NCI-H128 (cell line): ENCODE measurements at regions not wholly inside any gene's neighbourhood (a gene's known extent, or its start where the extent isn't known, plus 50 kb on each side); places are given as distances from the start of the nearest gene placed in this dataset.

Experiments
- DNase-seq: peaks from one replicate; lab custom pipeline; 2025; ENCODE audit not compliant: unreplicated experiment; lab: John Stamatoyannopoulos, UW

DNA sequence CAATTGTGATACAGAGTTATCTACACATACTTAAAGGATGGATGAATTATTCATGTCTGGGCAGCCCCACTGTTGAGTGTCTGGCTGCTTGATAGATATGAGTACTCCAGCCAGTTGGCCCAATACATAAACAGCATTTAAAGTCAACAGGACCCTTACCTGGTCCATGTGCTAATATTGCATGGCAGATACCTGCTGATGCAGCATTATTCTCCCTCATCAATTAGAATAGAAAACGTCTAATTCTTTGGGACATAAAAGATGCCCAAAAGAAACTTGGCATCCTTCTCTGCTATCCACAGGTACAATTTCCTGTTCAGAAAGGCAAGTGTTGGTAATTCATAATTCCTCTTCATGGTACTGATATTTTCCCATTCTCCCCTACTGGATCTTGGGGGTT lies 550.8 kb downstream of the TFAP2B start:
- DNase-seq, result no peak

DNA sequence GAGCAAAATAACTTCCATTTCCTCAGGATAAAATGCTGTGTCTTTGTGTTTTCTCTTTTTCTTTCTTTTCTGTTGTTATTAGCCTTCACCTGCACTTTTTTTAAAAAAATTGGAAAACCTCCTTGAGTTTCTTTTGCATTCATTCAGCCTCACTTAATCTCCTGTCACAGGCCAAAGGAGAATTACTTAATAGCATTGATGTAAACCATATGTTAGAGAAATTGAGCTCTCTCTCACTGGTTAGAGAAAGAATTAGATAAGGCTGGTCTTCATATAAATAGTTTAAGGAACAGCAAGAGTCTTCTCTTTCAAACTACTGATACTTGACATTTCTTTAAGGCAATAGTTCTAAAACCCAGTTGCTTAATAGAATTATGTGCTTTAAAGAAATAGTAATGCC lies 564.2 kb downstream of the TFAP2B start:
- no peak for DNase-seq

GRCh38 chr6:51384736-51385135 lies 566.1 kb downstream of the TFAP2B start:
- no peak for DNase-seq

GRCh38 chr6:51386347-51386836 lies 567.7 kb downstream of the TFAP2B start:
- no peak for DNase-seq

DNA sequence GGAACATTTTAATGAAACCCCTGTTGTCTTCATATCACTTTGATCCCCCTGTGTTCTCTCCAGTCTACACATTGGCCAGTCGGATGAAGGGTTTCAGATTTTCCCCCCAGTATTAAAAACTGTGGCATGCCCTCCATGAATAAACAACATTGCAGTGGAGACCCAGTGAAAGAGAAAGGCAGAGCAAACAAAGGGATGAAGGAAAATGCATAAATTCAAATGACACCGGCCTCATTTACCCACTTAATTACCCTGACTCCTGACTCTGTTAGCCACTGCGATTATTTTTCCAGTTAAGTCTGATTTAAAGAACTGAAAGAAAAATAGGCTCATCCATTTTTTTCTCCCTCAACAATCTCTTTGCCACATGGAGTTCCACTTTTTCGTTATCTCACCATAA lies 569.2 kb downstream of the TFAP2B start:
- no peak for DNase-seq

DNA sequence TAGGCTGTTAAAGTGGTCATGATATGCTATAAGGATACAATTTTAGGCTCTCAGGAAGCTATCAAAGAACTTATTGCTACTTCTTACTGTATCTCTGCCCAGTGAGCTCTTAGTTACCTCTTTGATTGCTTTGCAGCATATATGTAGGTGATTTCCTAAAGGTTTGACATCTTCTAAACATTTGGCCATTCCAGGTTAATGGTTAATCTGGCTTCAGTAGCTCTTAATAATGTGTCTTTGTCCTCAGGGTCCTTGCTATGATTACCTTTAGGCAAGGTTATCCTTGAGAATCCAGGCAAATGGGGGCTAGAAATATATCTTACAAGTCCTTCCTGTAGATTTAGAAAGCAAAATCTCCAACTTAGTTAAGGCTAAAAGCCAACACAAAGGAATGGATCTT lies 575.4 kb downstream of the TFAP2B start:
- DNase-seq, result no peak

DNA sequence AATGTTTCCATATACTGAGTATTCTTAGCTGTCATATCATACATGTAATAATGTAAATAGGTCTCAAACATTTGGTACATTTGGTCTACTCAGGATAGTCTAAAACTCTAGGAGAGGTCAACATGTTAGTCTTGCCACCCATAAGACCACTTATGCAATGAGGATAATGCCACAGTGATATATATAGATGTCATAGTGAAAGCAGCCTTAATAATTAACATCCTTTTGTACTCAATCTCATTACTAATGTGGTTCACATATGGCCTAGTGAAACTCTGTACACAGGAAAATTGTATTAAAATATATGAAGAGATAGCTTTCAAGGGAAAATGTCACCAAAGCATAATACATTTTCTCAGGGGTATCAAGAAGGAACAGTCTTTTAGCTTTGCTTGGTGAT lies 577.9 kb downstream of the TFAP2B start:
- DNase-seq, result no peak

GRCh38 chr6:51398064-51398705 lies 579.5 kb downstream of the TFAP2B start:
- peak; percentile 91 for DNase-seq

DNA sequence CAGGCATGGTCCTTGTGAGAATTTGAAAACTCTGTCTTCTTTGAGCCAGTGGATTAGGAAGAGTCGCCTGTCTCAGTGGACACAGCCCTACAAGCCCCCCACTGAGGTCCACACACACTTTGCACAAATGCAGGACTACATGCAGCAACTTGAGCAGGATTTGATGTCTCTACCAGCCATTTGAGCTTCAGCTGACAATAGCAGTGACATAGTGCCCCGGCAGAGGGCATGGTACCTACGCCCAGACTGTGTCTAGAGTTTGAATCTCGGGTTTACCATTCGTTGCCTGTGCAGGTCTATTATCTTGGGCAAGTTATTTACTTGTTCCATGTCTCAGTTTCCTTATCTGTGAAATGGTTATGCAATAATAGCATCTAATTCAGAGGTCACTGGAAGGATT lies 580.1 kb downstream of the TFAP2B start:
- DNase-seq, result no peak

GRCh38 chr6:51410453-51410852 lies 591.8 kb downstream of the TFAP2B start:
- DNase-seq, result no peak

DNA sequence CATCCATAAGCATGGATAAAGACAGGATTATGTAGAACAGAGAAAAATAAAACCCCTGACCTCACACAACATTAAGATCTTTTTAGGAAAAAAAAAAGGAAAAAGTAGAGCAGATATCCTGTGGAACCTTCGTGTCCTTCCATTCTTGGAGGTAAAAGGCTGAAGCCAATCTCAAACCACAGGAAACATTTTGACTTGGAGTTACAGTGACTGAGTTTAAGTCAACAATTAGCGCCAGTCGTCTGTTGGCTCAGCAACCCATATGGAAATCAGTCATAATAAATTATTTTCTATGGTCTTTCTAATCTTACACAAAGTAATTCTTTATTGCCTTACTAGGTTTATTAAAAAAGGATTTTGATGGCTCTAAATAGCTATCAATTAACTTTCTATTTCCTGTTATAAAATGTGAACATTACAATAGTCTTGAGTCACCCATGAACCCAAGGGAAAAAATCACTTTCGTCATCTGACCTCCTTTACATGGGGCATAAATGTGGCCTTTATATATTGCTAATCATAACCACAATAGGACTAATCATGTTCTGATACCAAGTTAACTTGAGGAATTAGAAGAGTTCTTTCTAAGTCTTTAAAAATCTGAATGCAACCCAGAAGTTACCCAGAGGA lies 592.9 kb downstream of the TFAP2B start:
- no peak for DNase-seq

DNA sequence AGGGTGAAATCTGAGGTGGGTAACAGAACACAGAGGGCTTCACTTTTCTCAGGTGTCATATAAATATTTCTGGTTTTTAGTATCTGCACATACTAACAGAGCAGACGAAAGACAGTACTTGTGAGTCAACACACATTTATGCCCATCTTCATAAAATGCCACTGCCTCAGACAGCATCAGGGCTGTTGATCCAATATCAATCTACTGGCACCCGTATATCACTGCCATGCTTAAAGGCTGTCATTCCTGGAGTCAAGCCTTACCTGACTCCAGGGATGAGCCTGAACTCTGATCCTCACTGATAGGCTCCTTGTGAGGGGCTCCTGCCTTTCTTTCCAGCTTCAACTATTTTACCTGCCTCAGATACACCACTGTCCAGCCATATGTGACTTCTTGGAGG lies 595.7 kb downstream of the TFAP2B start:
- DNase-seq, result no peak

DNA sequence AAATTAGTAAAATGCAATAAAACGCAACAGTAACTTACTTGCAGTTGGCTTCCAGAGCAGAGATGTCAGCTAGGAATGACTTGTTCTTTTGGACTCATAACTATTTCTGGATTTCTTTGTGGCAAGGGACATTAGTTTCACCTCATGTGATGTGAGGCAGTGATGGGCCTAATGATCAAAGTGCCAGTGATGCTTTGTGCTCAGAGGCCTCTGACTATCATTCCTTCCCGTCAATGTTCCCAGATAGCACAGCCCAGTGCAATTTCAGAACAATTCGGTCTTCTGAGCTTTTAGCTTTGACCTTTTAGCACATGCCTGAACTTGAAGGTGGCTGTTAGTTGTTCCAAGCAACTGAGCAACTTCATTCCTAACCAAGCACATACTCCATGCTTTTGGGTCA lies 596.8 kb downstream of the TFAP2B start:
- DNase-seq, result no peak

DNA sequence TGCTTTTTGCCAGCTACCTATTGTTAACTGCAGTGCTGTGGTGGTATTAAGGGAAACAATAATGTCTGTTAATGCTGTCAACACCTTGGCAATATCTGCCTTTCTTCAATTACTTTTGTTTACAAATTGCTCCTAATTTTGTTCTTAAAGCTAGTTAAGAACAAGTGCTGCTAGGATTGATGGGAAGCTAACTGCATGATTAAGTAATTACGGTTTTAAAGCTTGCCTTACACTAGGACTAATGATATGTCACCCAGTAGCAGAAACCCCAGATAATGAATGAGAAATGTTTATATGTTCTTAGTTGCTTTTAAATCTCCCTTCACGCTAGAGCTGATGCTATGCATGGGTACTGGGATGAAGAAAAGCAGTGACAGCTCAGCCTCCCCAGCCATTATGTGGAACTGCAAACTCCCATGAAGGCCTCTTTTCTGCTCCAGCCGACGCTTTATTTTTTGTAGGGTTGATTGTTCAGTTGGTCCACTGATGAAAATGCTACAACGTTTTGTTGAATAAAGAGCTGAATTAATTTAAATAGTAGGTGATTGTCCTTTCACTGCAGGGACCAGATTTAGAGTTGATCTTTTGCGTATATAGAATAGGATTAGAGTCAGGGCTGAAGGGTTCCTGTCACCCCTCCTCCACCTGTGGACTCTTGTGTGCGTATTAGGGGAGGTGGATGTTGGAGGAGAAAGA lies 610.5 kb downstream of the TFAP2B start:
- DNase-seq, result no peak

GRCh38 chr6:51430589-51430988 lies 611.9 kb downstream of the TFAP2B start:
- no peak for DNase-seq

GRCh38 chr6:51432481-51432880 lies 613.8 kb downstream of the TFAP2B start:
- no peak for DNase-seq

- DNase-seq, result no peak
These were observed 631.7 kb downstream of the TFAP2B start for GRCh38 chr6:51450248-51450957.

- DNase-seq, result no peak
These were observed 632.3 kb downstream of the TFAP2B start for GRCh38 chr6:51450958-51451357.

- no peak for DNase-seq
These were observed 631.1 kb downstream of the PKHD1 start for GRCh38 chr6:51456282-51456681.

GRCh38 chr6:51459958-51460357 lies 627.5 kb downstream of the PKHD1 start:
- no peak for DNase-seq

DNA sequence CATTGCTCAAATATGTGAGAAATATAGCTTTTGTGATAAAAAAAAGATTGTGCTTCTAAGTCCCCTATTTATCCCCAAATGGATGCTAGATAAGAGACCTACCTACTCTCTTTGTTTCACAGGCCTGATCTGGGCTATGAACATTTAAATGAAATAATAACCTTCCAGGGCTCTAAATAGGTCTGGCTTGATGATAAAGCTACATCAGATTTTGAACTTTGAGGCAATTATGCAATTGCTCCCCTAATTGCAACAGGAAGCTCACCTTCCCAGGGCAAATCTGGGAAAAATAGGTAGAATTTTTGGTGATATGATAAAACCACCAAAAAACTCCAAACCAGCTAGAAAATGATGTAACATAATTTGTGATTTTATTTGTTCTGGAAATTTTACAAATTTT lies 624.5 kb downstream of the PKHD1 start:
- DNase-seq, result no peak

DNA sequence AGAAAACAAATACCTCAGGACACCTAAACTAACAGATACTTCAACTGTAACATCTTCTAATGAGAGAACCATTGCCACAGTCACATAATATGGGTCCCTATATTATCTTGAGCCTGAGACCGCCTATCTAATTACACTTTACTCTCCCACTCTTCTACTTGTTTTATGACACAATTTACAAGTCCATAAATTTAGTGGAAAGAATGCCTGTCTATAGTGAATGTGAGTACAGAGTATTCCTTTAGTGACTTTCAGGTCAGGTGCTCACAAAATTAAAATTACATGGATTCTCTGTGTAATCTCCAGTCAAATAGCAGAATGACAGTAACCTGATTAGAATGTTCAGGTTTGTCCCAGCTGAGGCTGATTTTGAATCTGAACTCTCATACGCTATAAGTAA lies 624.1 kb downstream of the PKHD1 start:
- no peak for DNase-seq
